ENCODE measurements at regions not wholly inside any gene's neighbourhood (a gene's known extent, or its start where the extent isn't known, plus 50 kb on each side); places are given as distances from the start of the nearest gene placed in this dataset.

DNA sequence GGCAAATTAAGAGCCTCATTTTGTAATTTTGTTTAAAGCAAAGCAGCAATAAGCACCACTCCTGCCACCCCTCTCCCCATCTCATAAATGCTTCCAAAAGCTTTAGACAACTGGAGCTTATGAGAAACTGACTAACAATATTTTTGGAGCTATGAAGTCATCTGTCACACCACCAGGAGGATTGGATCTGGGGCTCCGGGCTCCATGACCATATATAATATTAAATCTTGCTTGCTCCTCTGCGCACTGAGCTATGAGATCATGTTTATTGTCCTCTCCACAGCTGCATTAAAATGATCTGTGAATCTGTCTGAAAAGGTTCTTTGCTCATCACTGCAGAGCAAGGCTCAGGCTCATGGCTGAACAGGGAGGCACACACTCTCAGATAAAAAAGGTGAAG is 323.7 kb downstream of the ZNF621 start:
- Mint-ChIP-seq H3K4me1 (no peaks in the 10 kb centered on the region), H3K27me3 (peaks cover 5% of the 10 kb centered on the region), H3K4me3 (no peak overlapping the region), H3K9me3 (no peaks in the 10 kb centered on the region), H3K27ac (no peak overlapping the region), H3K36me3 (ENCODE audit: low read depth) (no peaks in the 10 kb centered on the region)
- POLR2A ChIA-PET, result interaction anchor here (0.7 kb wide), 1 partner anchor 448 kb away, joined by 4 read pairs; no protein-coding TSS in a partner anchor
- CTCF ChIA-PET, result interaction anchor here (1.0 kb wide), 1 partner anchor 136 kb away, joined by 4 read pairs; no protein-coding TSS in a partner anchor
- no peak for DNase-seq

DNA sequence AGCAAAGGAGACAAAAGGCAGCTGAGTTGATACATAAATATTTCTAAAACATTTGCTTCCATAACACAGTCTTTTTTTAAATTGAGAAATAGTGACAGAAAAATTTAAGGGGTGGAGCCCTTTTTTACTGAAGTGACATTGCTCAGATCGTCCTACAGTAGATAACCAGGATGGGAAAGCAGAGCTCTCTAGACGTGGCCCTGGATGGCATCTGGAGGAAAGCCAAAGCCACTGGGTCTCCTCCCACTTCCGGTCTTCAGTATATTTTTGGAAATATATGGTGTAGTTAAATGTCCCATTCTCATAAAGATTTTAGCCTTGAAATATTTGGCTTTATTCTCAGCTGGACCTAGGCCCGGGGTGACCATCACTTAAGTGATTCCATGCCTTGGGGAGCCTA is 326.1 kb downstream of the ZNF621 start:
- DNase-seq, result no peak
- ChIA-PET POLR2A (no interaction called here), CTCF (no interaction called here)
- no peak overlapping the region for H3K27ac Mint-ChIP-seq
- no peak overlapping the region for H3K4me3 Mint-ChIP-seq
- no peaks in the 10 kb centered on the region for H3K36me3 Mint-ChIP-seq (ENCODE audit: low read depth)
- no peaks in the 10 kb centered on the region for H3K9me3 Mint-ChIP-seq
- no peaks in the 10 kb centered on the region for H3K4me1 Mint-ChIP-seq
- peaks cover 5% of the 10 kb centered on the region for H3K27me3 Mint-ChIP-seq

DNA sequence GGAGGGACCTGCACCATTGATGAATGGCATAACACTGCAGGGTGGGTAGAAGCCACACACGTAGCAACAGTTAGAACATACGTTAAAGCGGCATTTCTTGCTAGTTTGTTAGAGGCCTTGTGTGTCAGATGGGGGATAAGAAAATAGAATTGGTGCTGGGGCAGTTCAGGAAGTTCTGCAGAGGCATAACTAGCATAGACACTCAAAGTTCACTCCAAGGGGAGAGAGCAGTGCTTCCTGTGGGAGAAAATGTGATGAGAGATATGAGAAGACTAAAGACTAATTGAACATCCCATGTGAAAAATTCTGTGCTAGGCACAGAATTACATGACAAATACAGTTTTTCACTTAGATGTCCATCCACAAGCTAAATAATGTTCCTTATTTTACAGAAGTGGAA is 327.1 kb downstream of the ZNF621 start:
- H3K27me3 Mint-ChIP-seq, result no peaks in the 10 kb centered on the region
- ChIA-PET CTCF (no interaction called here), POLR2A (no interaction called here)
- H3K4me1 Mint-ChIP-seq, result no peaks in the 10 kb centered on the region
- no peak overlapping the region for H3K27ac Mint-ChIP-seq
- no peak for DNase-seq
- H3K36me3 Mint-ChIP-seq (ENCODE audit: low read depth), result no peaks in the 10 kb centered on the region
- H3K9me3 Mint-ChIP-seq, result no peaks in the 10 kb centered on the region
- H3K4me3 Mint-ChIP-seq, result no peak overlapping the region

DNA sequence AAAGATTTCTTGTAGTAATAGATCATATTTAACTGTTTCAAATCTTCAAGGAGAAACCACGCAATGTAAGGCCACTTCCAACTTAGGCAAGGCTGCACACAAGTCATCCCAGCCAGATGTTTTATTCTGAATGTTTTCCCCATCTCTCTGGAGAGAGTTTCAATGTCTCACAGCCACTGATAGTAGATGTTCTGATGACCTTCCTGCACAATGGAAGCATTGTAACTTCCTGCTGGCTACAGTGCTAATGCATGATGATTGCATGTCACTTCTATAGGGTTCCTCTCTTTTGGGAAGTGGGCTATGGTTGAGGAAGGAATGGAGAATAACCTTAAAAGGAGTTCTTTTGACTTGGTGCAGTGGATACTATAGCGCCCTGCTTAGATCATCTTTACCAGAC is 328.0 kb downstream of the ZNF621 start:
- Mint-ChIP-seq H3K27me3 (no peaks in the 10 kb centered on the region), H3K4me1 (no peaks in the 10 kb centered on the region), H3K4me3 (no peak overlapping the region), H3K27ac (no peak overlapping the region), H3K9me3 (no peaks in the 10 kb centered on the region), H3K36me3 (ENCODE audit: low read depth) (no peaks in the 10 kb centered on the region)
- no peak for DNase-seq
- ChIA-PET CTCF (no interaction called here), POLR2A (no interaction called here)

DNA sequence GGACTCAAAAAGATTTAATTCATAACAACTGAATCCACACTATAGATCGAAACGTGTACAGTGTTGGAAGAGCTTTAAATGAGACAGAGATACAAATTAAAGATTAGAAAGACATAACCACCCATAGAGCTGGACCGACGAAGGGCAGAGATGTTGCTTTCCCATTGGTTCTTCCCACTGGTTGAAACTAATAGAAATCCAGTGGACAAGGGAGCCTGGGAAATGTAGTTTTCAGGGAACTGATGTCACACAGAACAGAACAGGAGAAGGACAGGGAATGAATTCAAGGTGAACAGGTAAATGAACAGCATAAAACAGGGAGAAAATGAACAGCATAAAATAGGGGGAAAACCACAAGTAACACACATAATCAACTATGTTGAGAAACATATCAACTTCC is 328.7 kb downstream of the ZNF621 start:
- Mint-ChIP-seq H3K9me3 (no peaks in the 10 kb centered on the region), H3K27me3 (no peaks in the 10 kb centered on the region), H3K4me3 (no peak overlapping the region), H3K36me3 (ENCODE audit: low read depth) (no peaks in the 10 kb centered on the region), H3K4me1 (no peaks in the 10 kb centered on the region), H3K27ac (no peak overlapping the region)
- ChIA-PET POLR2A (no interaction called here), CTCF (no interaction called here)
- DNase-seq, result no peak

DNA sequence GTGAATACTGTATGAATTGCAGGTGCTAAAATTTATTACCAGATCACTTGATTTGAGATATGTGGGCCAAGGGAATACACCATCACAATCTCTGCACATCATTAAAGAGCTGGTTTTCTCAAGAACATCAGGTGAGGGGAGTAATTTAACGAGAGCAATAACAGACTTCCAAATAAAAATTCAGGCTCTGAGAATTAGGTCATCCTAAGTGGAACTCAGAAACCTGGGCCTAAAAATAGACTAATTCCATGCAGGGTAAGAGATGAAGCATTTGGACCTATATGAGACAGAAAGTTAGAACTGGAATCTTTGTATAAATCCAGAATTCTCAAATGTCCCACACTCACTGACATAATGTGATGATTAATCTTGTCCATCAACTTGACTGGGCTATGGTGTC is 331.1 kb downstream of the ZNF621 start:
- CTCF ChIA-PET, result no interaction called here
- Mint-ChIP-seq H3K4me1 (no peaks in the 10 kb centered on the region), H3K9me3 (no peaks in the 10 kb centered on the region), H3K27ac (no peak overlapping the region), H3K4me3 (no peak overlapping the region), H3K27me3 (no peaks in the 10 kb centered on the region), H3K36me3 (ENCODE audit: low read depth) (no peaks in the 10 kb centered on the region)
- no peak for DNase-seq
- POLR2A ChIA-PET, result no interaction called here

DNA sequence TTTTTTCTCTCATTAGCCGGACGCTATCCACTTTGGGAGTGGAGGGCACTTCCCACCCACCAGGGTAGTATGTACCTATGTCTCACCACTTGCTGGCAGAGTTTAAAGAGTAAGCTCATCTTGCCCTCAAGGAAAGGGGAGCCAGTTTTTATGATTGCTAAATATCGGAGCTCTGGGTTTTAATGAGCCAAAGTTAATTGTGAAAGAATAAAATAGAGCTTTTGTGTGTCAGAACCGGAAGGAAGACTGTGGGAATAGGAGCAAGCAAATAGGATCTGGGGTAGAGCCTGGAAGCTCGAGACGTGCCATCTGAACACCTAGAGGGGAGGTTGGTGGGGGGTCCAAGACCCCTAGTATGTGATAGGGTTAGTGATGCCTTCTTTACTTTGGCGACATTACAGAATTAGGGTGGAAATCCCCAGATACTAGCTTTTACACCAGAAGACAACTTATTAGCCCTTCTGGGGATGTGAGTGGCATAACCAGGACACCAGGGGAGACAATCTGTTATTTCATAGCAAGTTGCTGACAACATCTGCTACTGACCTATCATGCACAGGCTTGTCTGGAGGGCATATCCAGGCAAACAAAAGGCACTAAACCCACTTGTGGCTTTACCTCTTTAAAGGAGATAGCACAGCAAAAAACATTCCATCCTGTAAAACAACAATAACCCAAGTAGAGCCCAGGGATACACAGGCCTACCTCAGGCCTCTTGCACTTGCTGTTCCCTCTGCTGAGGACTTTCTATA is 333.8 kb downstream of the ZNF621 start:
- H3K27ac Mint-ChIP-seq, result no peak overlapping the region
- no peaks in the 10 kb centered on the region for H3K27me3 Mint-ChIP-seq
- H3K4me3 Mint-ChIP-seq, result no peak overlapping the region
- POLR2A ChIA-PET, result no interaction called here
- no peak for DNase-seq
- no peaks in the 10 kb centered on the region for H3K9me3 Mint-ChIP-seq
- no peaks in the 10 kb centered on the region for H3K36me3 Mint-ChIP-seq (ENCODE audit: low read depth)
- CTCF ChIA-PET, result no interaction called here
- no peaks in the 10 kb centered on the region for H3K4me1 Mint-ChIP-seq

DNA sequence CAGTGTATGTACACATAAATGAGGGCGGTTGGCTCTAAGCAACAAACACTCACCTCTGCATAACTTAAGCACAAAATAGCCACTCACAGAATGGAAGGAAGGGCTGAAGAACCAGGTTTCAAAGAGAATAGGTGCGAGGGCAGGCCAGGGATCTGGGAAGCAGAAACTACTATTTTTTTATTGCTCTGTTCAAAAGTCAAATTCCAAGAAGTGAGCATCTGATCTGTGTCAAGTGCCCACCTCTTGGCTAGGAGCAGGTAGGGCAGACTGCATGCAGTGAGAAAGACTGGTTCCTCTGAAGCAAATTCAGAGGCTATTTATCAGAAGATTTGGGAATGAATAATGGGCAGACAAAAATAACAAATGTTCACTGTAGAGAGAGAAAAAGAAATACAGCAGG is 336.4 kb upstream of the CTNNB1 start:
- no peaks in the 10 kb centered on the region for H3K4me1 Mint-ChIP-seq
- POLR2A ChIA-PET, result no interaction called here
- no peak overlapping the region for H3K4me3 Mint-ChIP-seq
- H3K27me3 Mint-ChIP-seq, result no peaks in the 10 kb centered on the region
- no peaks in the 10 kb centered on the region for H3K9me3 Mint-ChIP-seq
- no peaks in the 10 kb centered on the region for H3K36me3 Mint-ChIP-seq (ENCODE audit: low read depth)
- DNase-seq, result no peak
- CTCF ChIA-PET, result no interaction called here
- H3K27ac Mint-ChIP-seq, result no peak overlapping the region

DNA sequence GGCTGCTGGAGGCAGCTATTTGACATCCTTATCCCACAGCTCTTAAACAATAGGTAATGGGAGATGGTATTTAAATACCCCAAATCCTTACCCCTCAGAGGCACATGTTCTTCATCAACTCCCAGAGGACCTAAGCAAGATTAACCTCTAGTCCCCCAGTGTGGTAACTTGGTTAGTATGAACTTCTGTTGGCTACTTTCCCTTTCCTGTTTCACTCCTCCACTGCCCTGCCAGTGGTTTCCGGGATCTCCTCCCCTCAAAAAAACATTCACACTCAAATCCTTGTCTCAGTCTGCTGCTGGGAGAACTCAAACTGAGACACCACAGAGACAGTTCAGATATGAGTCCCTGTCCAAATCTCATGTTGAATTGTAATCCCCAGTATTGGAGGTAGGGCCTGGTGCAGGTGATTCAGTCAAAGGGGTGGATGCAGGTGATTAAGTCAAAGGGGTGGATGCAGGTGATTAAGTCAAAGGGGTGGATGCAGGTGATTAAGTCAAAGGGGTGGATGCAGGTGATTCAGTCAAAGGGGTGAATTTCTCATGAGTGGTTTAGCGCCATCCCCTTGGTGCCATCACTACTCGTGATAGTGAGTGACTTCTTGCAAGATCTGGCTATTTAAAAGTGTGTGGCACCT is 335.0 kb upstream of the CTNNB1 start:
- H3K4me3 Mint-ChIP-seq, result no peak overlapping the region
- no peak overlapping the region for H3K27ac Mint-ChIP-seq

DNA sequence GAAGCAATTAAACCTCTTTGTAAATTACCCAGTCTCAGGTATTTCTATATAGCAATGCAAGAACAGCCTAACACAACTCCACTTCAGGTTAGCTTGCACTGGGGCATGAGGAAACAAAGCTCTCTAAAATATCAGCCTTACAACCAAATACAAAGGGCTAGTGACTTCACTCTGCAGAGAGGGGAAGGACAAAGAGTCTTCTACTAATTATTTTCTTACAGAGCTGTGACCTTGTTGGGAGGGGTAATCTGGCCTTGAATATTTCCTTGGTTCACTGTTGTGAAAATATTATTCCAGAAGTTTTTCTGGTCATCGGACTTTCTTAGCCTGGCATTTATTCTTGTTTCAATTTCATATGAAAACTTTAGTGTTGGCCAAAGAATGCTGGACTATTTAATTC is 334.4 kb upstream of the CTNNB1 start:
- H3K9me3 Mint-ChIP-seq, result no peaks in the 10 kb centered on the region
- no peaks in the 10 kb centered on the region for H3K36me3 Mint-ChIP-seq (ENCODE audit: low read depth)
- ChIA-PET CTCF (no interaction called here), POLR2A (no interaction called here)
- peaks cover 2% of the 10 kb centered on the region for H3K27me3 Mint-ChIP-seq
- no peak overlapping the region for H3K4me3 Mint-ChIP-seq
- H3K4me1 Mint-ChIP-seq, result no peaks in the 10 kb centered on the region
- no peak overlapping the region for H3K27ac Mint-ChIP-seq
- DNase-seq, result no peak

More for the DNA sequence above, 335.0 kb upstream of the CTNNB1 start:
- ChIA-PET POLR2A (no interaction called here), CTCF (no interaction called here)
- DNase-seq, result no peak
- Mint-ChIP-seq H3K9me3 (no peaks in the 10 kb centered on the region), H3K36me3 (ENCODE audit: low read depth) (no peaks in the 10 kb centered on the region), H3K27me3 (peaks cover 2% of the 10 kb centered on the region), H3K4me1 (no peaks in the 10 kb centered on the region)

DNA sequence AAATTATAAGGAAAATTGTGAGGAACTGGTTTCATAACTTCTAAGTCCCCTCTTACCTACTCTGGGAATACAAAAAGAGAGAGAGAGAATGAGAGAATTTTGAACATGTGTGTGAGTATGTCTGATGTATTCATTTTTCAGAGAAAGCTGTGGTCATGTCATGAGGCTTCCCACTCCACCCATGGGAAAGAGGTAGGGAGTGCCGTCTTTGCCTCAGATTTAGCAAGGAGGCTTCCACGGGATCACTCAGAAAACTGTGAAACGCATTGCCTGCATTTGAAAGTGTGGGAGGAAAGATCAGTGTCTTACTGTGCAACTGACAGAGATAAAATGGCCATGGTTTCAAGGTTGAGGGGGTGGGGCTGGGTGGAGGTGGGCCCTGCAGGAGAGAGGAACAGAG is 331.5 kb upstream of the CTNNB1 start:
- H3K4me3 Mint-ChIP-seq, result no peak overlapping the region
- H3K36me3 Mint-ChIP-seq (ENCODE audit: low read depth), result no peaks in the 10 kb centered on the region
- H3K9me3 Mint-ChIP-seq, result no peaks in the 10 kb centered on the region
- no peaks in the 10 kb centered on the region for H3K4me1 Mint-ChIP-seq
- DNase-seq, result no peak
- peaks cover 2% of the 10 kb centered on the region for H3K27me3 Mint-ChIP-seq
- no peak overlapping the region for H3K27ac Mint-ChIP-seq
- CTCF ChIA-PET, result no interaction called here
- POLR2A ChIA-PET, result no interaction called here

DNA sequence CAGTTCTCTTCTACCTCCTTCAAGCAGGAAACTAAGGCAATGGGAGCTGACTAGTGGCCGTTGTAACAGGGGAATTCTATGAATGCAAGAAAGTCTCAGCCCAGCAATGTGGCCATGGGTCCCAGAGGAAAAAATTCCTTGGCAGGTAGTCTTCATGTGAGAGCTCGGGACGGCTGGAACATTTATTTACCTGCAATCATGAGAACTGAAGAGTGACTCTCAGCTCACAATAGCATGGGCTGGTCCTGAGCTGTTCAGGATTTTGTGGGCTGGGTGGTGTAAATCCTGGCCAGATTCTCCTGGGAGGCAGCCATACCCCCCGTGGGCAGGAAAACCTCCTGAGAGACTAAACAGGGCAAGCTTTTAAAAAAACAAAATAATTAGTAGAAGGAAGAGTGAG is 330.3 kb upstream of the CTNNB1 start:
- no peak for DNase-seq
- no peak overlapping the region for H3K4me3 Mint-ChIP-seq
- H3K4me1 Mint-ChIP-seq, result no peaks in the 10 kb centered on the region
- CTCF ChIA-PET, result no interaction called here
- POLR2A ChIA-PET, result no interaction called here
- H3K27ac Mint-ChIP-seq, result no peak overlapping the region
- no peaks in the 10 kb centered on the region for H3K9me3 Mint-ChIP-seq
- no peaks in the 10 kb centered on the region for H3K36me3 Mint-ChIP-seq (ENCODE audit: low read depth)
- H3K27me3 Mint-ChIP-seq, result peaks cover 2% of the 10 kb centered on the region

DNA sequence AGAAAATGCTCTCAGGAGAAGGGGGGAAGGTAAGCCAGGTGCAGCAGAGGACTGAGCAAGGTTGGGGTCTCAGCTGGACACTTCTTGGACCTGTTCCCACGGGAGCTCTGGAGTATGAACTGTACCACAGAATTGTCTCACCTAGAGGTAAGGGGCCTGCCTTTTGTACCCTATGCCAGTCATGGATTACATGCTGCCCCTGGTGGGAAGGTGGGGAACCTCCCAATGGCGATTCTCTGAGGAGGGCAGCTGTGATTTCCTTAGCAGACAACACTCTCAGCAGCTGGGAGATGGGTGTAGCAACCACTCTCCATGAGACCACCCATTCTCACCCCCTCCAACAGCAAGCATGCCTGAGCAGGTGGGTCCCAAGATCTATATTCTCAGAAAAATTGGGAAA is 329.4 kb upstream of the CTNNB1 start:
- no peaks in the 10 kb centered on the region for H3K9me3 Mint-ChIP-seq
- ChIA-PET POLR2A (no interaction called here), CTCF (interaction anchor here (0.6 kb wide), 1 partner anchor 1202 kb away, joined by 3 read pairs; no protein-coding TSS in a partner anchor)
- no peaks in the 10 kb centered on the region for H3K4me1 Mint-ChIP-seq
- H3K27ac Mint-ChIP-seq, result no peak overlapping the region
- no peak for DNase-seq
- no peaks in the 10 kb centered on the region for H3K36me3 Mint-ChIP-seq (ENCODE audit: low read depth)
- H3K27me3 Mint-ChIP-seq, result peaks cover 2% of the 10 kb centered on the region
- H3K4me3 Mint-ChIP-seq, result no peak overlapping the region

DNA sequence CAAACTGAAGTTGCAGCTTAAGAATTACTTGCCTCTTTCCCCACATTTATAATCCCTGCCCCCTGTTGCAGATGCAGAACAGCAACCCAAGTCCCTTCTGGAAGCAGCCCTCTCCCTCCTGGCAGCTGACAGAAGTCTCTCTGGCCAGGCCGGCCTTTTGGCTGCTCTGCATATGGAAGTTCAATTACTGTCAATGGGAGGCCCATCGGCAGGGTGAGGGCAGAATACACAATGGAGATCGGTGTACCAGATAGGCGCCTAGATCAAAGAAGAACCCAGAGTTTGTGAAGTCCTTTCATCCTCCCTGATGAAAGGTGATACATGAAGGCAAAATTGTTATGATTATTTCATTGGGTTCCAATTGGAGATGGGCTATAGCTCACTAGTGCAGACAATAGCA is 327.9 kb upstream of the CTNNB1 start:
- no peak overlapping the region for H3K4me3 Mint-ChIP-seq
- no peaks in the 10 kb centered on the region for H3K36me3 Mint-ChIP-seq (ENCODE audit: low read depth)
- no peaks in the 10 kb centered on the region for H3K4me1 Mint-ChIP-seq
- ChIA-PET CTCF (interaction anchor here (1.3 kb wide), 1 partner anchor 34 kb away, joined by 4 read pairs; no protein-coding TSS in a partner anchor), POLR2A (no interaction called here)
- no peak for DNase-seq
- H3K27me3 Mint-ChIP-seq, result peaks cover 2% of the 10 kb centered on the region
- no peaks in the 10 kb centered on the region for H3K9me3 Mint-ChIP-seq
- H3K27ac Mint-ChIP-seq, result no peak overlapping the region
